HL-60/S4 treated with retinoic acid at 250 ng/mL for 4 days and 3 days (cell line): ENCODE measurements at regions not wholly inside any gene's neighbourhood (a gene's known extent, or its start where the extent isn't known, plus 50 kb on each side); places are given as distances from the start of the nearest gene placed in this dataset.

Experiments
- in situ Hi-C: fragments of 300-500 bp; cut with MboI; formaldehyde crosslinking; loops from 2 replicates; pipeline ENCODE4 v1.7.0; 2022; ENCODE audit warnings: low sequenced_read_pairs

- in situ Hi-C loops = no loop called here
Observed at GRCh38 chr6:14360565-14360964, 243.0 kb downstream of the CD83 start.

- in situ Hi-C loops = no loop called here
Observed at GRCh38 chr6:14361297-14361696, 243.7 kb downstream of the CD83 start.

- in situ Hi-C loops = no loop called here
Observed at GRCh38 chr6:14361956-14362587, 244.5 kb downstream of the CD83 start.

GRCh38 chr6:14364370-14364769 is 246.8 kb downstream of the CD83 start:
- in situ Hi-C loops = no loop called here

- in situ Hi-C loops = no loop called here
Observed at GRCh38 chr6:14365393-14365792, 247.8 kb downstream of the CD83 start.

- in situ Hi-C loops = no loop called here
Observed at GRCh38 chr6:14366315-14366714, 248.7 kb downstream of the CD83 start.

GRCh38 chr6:14366872-14367271 is 249.3 kb downstream of the CD83 start:
- in situ Hi-C loops = no loop called here

GRCh38 chr6:14367296-14367695 is 249.7 kb downstream of the CD83 start:
- in situ Hi-C loops = no loop called here

- in situ Hi-C loops = no loop called here
Observed at GRCh38 chr6:14369717-14370116, 252.1 kb downstream of the CD83 start.

- in situ Hi-C loops = no loop called here
Observed at GRCh38 chr6:14371530-14371929, 254.0 kb downstream of the CD83 start.

GRCh38 chr6:14372734-14373489 is 255.3 kb downstream of the CD83 start:
- in situ Hi-C loops = no loop called here

GRCh38 chr6:14373648-14374437 is 256.3 kb downstream of the CD83 start:
- in situ Hi-C loops = no loop called here

GRCh38 chr6:14375930-14376329 is 258.4 kb downstream of the CD83 start:
- in situ Hi-C loops = no loop called here

GRCh38 chr6:14379568-14379967 is 262.0 kb downstream of the CD83 start:
- in situ Hi-C loops = no loop called here

- in situ Hi-C loops = no loop called here
Observed at GRCh38 chr6:14380086-14380820, 262.7 kb downstream of the CD83 start.

GRCh38 chr6:14380901-14381828 is 263.6 kb downstream of the CD83 start:
- in situ Hi-C loops = no loop called here

- in situ Hi-C loops = no loop called here
Observed at GRCh38 chr6:14381829-14382677, 264.5 kb downstream of the CD83 start.

- in situ Hi-C loops = no loop called here
Observed at GRCh38 chr6:14382678-14383236, 265.2 kb downstream of the CD83 start.
